ENCODE measurements at regions not wholly inside any gene's neighbourhood (a gene's known extent, or its start where the extent isn't known, plus 50 kb on each side); places are given as distances from the start of the nearest gene placed in this dataset.

GRCh38 chr4:156227321-156227720, 273.7 kb upstream of the CTSO start:
- TF ChIP-seq CTCF (IDR thresholded peaks at IDR 0.05) (no peak), POLR2A (IDR thresholded peaks at IDR 0.05) (no peak)

Measured in body of pancreas (tissue), 4 donors.